ENCODE measurements at regions not wholly inside any gene's neighbourhood (a gene's known extent, or its start where the extent isn't known, plus 50 kb on each side); places are given as distances from the start of the nearest gene placed in this dataset.

GRCh38 chr6:71410164-71410566 is 121.6 kb downstream of the OGFRL1 start:
- H4K20me1 ChIP-seq (ENCODE audit: insufficient read depth, low read length) = no peaks in the 10 kb centered on the region
- H3K79me2 ChIP-seq (ENCODE audit: low read length) = no peaks in the 10 kb centered on the region
- no peak overlapping the region for H3K9ac ChIP-seq (ENCODE audit: low read length)
- H3F3A ChIP-seq (ENCODE audit: insufficient read depth, low read length) = no peaks in the 10 kb centered on the region
- peak; percentile 53 for DNase-seq
- H3K4me2 ChIP-seq (ENCODE audit: low read depth, low read length) = no peak overlapping the region
- H3K9me3 ChIP-seq (replicated peaks; ENCODE audit: insufficient read depth, low read length) = no peaks in the 10 kb centered on the region
- no peaks in the 10 kb centered on the region; the same call in none of the 2 replicates for H3K4me1 ChIP-seq (ENCODE audit: low read length)
- no peak overlapping the region for H3K27ac ChIP-seq (ENCODE audit: low read length)
- H3K27me3 ChIP-seq (replicated peaks; ENCODE audit: insufficient read depth, low read length) = no peaks in the 10 kb centered on the region
- no peak overlapping the region for H3K4me3 ChIP-seq (ENCODE audit: low read length)
- H2AFZ ChIP-seq (ENCODE audit: low read length) = no peak overlapping the region
- TF ChIP-seq EZH2 (optimal IDR thresholded peaks at IDR 0.05; ENCODE audit: low read depth, low read length) (no peak), CTCF (IDR thresholded peaks at IDR 0.05; ENCODE audit: low read length) (no peak), EZH2phosphoT487 (IDR thresholded peaks at IDR 0.05; ENCODE audit: low read length) (no peak)
- no peaks in the 10 kb centered on the region for H3K9me2 ChIP-seq (replicated peaks; ENCODE audit: insufficient read depth, low read length)
- H3K36me3 ChIP-seq (replicated peaks; ENCODE audit: insufficient read depth, low read length) = no peaks in the 10 kb centered on the region

- Histone ChIP-seq H3F3A (ENCODE audit: insufficient read depth, low read length) (no peaks in the 10 kb centered on the region), H4K20me1 (ENCODE audit: insufficient read depth, low read length) (no peaks in the 10 kb centered on the region), H3K36me3 (replicated peaks; ENCODE audit: insufficient read depth, low read length) (no peaks in the 10 kb centered on the region), H3K4me2 (ENCODE audit: low read depth, low read length) (no peak overlapping the region), H2AFZ (ENCODE audit: low read length) (no peak overlapping the region), H3K4me1 (ENCODE audit: low read length) (no peaks in the 10 kb centered on the region; the same call in none of the 2 replicates), H3K9ac (ENCODE audit: low read length) (no peak overlapping the region), H3K27ac (ENCODE audit: low read length) (no peak overlapping the region), H3K27me3 (replicated peaks; ENCODE audit: insufficient read depth, low read length) (no peaks in the 10 kb centered on the region), H3K4me3 (ENCODE audit: low read length) (no peak overlapping the region), H3K9me3 (replicated peaks; ENCODE audit: insufficient read depth, low read length) (no peaks in the 10 kb centered on the region), H3K9me2 (replicated peaks; ENCODE audit: insufficient read depth, low read length) (no peaks in the 10 kb centered on the region), H3K79me2 (ENCODE audit: low read length) (no peaks in the 10 kb centered on the region)
- no peak for DNase-seq
- TF ChIP-seq CTCF (IDR thresholded peaks at IDR 0.05; ENCODE audit: low read length) (no peak), EZH2 (optimal IDR thresholded peaks at IDR 0.05; ENCODE audit: low read depth, low read length) (no peak), EZH2phosphoT487 (IDR thresholded peaks at IDR 0.05; ENCODE audit: low read length) (no peak)
Observed at GRCh38 chr6:71410681-71411080, 122.1 kb downstream of the OGFRL1 start.

GRCh38 chr6:71411882-71412281 is 123.3 kb downstream of the OGFRL1 start:
- H3K4me1 ChIP-seq (ENCODE audit: low read length) = no peaks in the 10 kb centered on the region; the same call in none of the 2 replicates
- no peaks in the 10 kb centered on the region for H3K79me2 ChIP-seq (ENCODE audit: low read length)
- H3K36me3 ChIP-seq (replicated peaks; ENCODE audit: insufficient read depth, low read length) = no peaks in the 10 kb centered on the region
- no peak overlapping the region for H2AFZ ChIP-seq (ENCODE audit: low read length)
- no peak for DNase-seq
- H3K9me3 ChIP-seq (replicated peaks; ENCODE audit: insufficient read depth, low read length) = no peaks in the 10 kb centered on the region
- H3K4me3 ChIP-seq (ENCODE audit: low read length) = no peak overlapping the region
- no peak overlapping the region for H3K9ac ChIP-seq (ENCODE audit: low read length)
- H3K27me3 ChIP-seq (replicated peaks; ENCODE audit: insufficient read depth, low read length) = no peaks in the 10 kb centered on the region
- TF ChIP-seq EZH2 (optimal IDR thresholded peaks at IDR 0.05; ENCODE audit: low read depth, low read length) (no peak), CTCF (IDR thresholded peaks at IDR 0.05; ENCODE audit: low read length) (no peak)
- no peak overlapping the region for H3K27ac ChIP-seq (ENCODE audit: low read length)
- H3K9me2 ChIP-seq (replicated peaks; ENCODE audit: insufficient read depth, low read length) = no peaks in the 10 kb centered on the region
- H4K20me1 ChIP-seq (ENCODE audit: insufficient read depth, low read length) = no peaks in the 10 kb centered on the region
- H3K4me2 ChIP-seq (ENCODE audit: low read depth, low read length) = no peak overlapping the region
- no peaks in the 10 kb centered on the region for H3F3A ChIP-seq (ENCODE audit: insufficient read depth, low read length)

Measured in MM.1S (cell line).